KMS-11 (cell line): ENCODE measurements at regions not wholly inside any gene's neighbourhood (a gene's known extent, or its start where the extent isn't known, plus 50 kb on each side); places are given as distances from the start of the nearest gene placed in this dataset.

Experiments used
- H2AFZ ChIP-seq: fragments of 200-600 bp; sonication (generic); 2 replicates; pipeline ENCODE4 v1.6.1; 2016; ENCODE audit warnings: antibody characterized with exemption, mixed run types, low read depth
- H3K27ac ChIP-seq: fragments of 200-600 bp; sonication (generic); 2 replicates; pipeline ENCODE4 v1.6.1; 2016; ENCODE audit warnings: mild to moderate bottlenecking, mixed run types
- H3K27me3 ChIP-seq: fragments of 200-600 bp; sonication (generic); 2 replicates; pipeline ENCODE4 v1.6.1; 2017; ENCODE audit warnings: mild to moderate bottlenecking, low read depth, mixed run types, moderate library complexity; ENCODE audit not compliant: insufficient read depth
- H3K36me3 ChIP-seq: fragments of 200-600 bp; sonication (generic); 2 replicates; pipeline ENCODE4 v1.6.1; 2017; ENCODE audit warnings: mild to moderate bottlenecking, mixed run types; ENCODE audit not compliant: insufficient read depth
- H3K4me1 ChIP-seq: fragments of 200-600 bp; sonication (generic); 2 replicates; pipeline ENCODE4 v1.6.1; 2016; ENCODE audit warnings: mild to moderate bottlenecking, low read depth, mixed run types; ENCODE audit not compliant: poor library complexity, severe bottlenecking
- H3K4me2 ChIP-seq: fragments of 200-600 bp; sonication (generic); 2 replicates; pipeline ENCODE4 v1.7.0; 2016; ENCODE audit warnings: mild to moderate bottlenecking, mixed run types
- H3K4me3 ChIP-seq: fragments of 200-600 bp; sonication (generic); IDR thresholded peaks from 2 replicates; pipeline ENCODE4 v1.6.1; 2017; ENCODE audit warnings: low read depth, low read length, mixed read lengths; ENCODE audit not compliant: insufficient read depth
- H3K79me2 ChIP-seq: fragments of 200-600 bp; sonication (generic); 2 replicates; pipeline ENCODE4 v1.6.1; 2016; ENCODE audit warnings: low read depth, mixed run types; ENCODE audit not compliant: insufficient read depth
- H3K9ac ChIP-seq: fragments of 200-600 bp; sonication (generic); 2 replicates; pipeline ENCODE4 v1.6.1; 2016; ENCODE audit warnings: mild to moderate bottlenecking, mixed run types
- H4K20me1 ChIP-seq: fragments of 200-600 bp; sonication (generic); 2 replicates; pipeline ENCODE4 v1.6.1; 2016; ENCODE audit warnings: mild to moderate bottlenecking, mixed run types; ENCODE audit not compliant: insufficient read depth
- CTCF ChIP-seq: fragments of 200-600 bp; sonication (generic); conservative IDR thresholded peaks from 2 replicates; pipeline ENCODE4 v1.6.1; 2017; ENCODE audit warnings: low read depth, mild to moderate bottlenecking, antibody characterized with exemption, low read length, moderate library complexity, mixed read lengths

- Histone ChIP-seq H2AFZ (no peak overlapping the region), H3K9ac (no peak overlapping the region), H3K4me1 (peaks cover 45% of the 10 kb centered on the region), H3K4me3 (no peak overlapping the region), H3K27ac (no peak overlapping the region), H3K4me2 (no peak overlapping the region), H4K20me1 (no peaks in the 10 kb centered on the region), H3K36me3 (no peaks in the 10 kb centered on the region), H3K79me2 (no peaks in the 10 kb centered on the region), H3K27me3 (no peaks in the 10 kb centered on the region)
- no peak for TF ChIP-seq CTCF
These were observed 101.7 kb upstream of the RAP2B start for GRCh38 chr3:153060346-153060745.

GRCh38 chr3:153061938-153062528, 100.0 kb upstream of the RAP2B start:
- no peak overlapping the region for H2AFZ ChIP-seq
- H4K20me1 ChIP-seq: no peaks in the 10 kb centered on the region
- no peak for TF ChIP-seq CTCF
- H3K36me3 ChIP-seq: no peaks in the 10 kb centered on the region
- H3K27ac ChIP-seq: no peak overlapping the region
- no peak overlapping the region for H3K9ac ChIP-seq
- H3K79me2 ChIP-seq: no peaks in the 10 kb centered on the region
- H3K4me1 ChIP-seq: peaks cover 29% of the 10 kb centered on the region
- no peak overlapping the region for H3K4me2 ChIP-seq
- H3K4me3 ChIP-seq: no peak overlapping the region
- H3K27me3 ChIP-seq: no peaks in the 10 kb centered on the region

GRCh38 chr3:153063337-153063736, 98.7 kb upstream of the RAP2B start:
- H3K27me3 ChIP-seq: no peaks in the 10 kb centered on the region
- no peak overlapping the region for H3K4me2 ChIP-seq
- H3K4me3 ChIP-seq: no peak overlapping the region
- H4K20me1 ChIP-seq: no peaks in the 10 kb centered on the region
- peaks cover 16% of the 10 kb centered on the region for H3K4me1 ChIP-seq
- no peak overlapping the region for H3K27ac ChIP-seq
- no peak for TF ChIP-seq CTCF
- H2AFZ ChIP-seq: no peak overlapping the region
- H3K79me2 ChIP-seq: no peaks in the 10 kb centered on the region
- no peak overlapping the region for H3K9ac ChIP-seq
- no peaks in the 10 kb centered on the region for H3K36me3 ChIP-seq

GRCh38 chr3:153066983-153067382, 95.0 kb upstream of the RAP2B start:
- no peak overlapping the region for H3K4me3 ChIP-seq
- H3K36me3 ChIP-seq: no peaks in the 10 kb centered on the region
- no peak overlapping the region for H3K4me2 ChIP-seq
- H3K4me1 ChIP-seq: peaks cover 21% of the 10 kb centered on the region
- no peaks in the 10 kb centered on the region for H3K79me2 ChIP-seq
- H3K9ac ChIP-seq: no peak overlapping the region
- no peaks in the 10 kb centered on the region for H4K20me1 ChIP-seq
- H3K27me3 ChIP-seq: no peaks in the 10 kb centered on the region
- no peak overlapping the region for H3K27ac ChIP-seq
- H2AFZ ChIP-seq: no peak overlapping the region
- no peak for TF ChIP-seq CTCF
